ENCODE measurements at regions not wholly inside any gene's neighbourhood (a gene's known extent, or its start where the extent isn't known, plus 50 kb on each side); places are given as distances from the start of the nearest gene placed in this dataset.
"Not testable (repeated sequence)": the region's sequence is repeated elsewhere in the genome, so short reads cannot be mapped to it uniquely, and the experiment has no call there.

DNA sequence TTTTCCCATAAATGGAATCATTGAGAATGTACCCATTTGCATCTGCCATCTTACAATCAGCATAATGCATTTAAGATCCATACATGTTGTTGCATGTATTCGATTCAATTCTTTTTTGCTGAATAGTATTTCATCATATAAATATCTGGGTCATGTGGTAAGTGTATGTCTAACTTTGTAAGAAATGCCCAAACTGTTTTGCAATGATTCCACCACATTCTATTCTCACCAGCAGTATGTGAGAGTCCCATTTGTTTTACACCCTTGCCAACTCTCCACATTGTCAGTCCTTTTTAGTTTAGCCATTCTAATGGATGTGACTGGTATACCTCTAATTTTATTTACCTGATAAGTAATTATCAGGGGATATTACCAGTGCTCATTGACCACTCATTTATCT lies 115.8 kb upstream of the PBX1 start:
- no peak overlapping the region for H3K4me3 ChIP-seq (ENCODE audit: low read length)
- TF ChIP-seq, protein P1, sequence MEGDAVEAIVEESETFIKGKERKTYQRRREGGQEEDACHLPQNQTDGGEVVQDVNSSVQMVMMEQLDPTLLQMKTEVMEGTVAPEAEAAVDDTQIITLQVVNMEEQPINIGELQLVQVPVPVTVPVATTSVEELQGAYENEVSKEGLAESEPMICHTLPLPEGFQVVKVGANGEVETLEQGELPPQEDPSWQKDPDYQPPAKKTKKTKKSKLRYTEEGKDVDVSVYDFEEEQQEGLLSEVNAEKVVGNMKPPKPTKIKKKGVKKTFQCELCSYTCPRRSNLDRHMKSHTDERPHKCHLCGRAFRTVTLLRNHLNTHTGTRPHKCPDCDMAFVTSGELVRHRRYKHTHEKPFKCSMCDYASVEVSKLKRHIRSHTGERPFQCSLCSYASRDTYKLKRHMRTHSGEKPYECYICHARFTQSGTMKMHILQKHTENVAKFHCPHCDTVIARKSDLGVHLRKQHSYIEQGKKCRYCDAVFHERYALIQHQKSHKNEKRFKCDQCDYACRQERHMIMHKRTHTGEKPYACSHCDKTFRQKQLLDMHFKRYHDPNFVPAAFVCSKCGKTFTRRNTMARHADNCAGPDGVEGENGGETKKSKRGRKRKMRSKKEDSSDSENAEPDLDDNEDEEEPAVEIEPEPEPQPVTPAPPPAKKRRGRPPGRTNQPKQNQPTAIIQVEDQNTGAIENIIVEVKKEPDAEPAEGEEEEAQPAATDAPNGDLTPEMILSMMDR (IDR thresholded peaks at IDR 0.05; ENCODE audit: insufficient read depth, low read depth, low read length, missing control alignments), result no peak
- no peak for DNase-seq (ENCODE audit: low read depth)

GRCh38 chr1:164443836-164444235 lies 115.1 kb upstream of the PBX1 start:
- DNase-seq (ENCODE audit: low read depth), result no peak
- H3K4me3 ChIP-seq (ENCODE audit: low read length), result no peak overlapping the region
- TF ChIP-seq, protein P1 (IDR thresholded peaks at IDR 0.05; ENCODE audit: insufficient read depth, low read depth, low read length, missing control alignments), result no peak

DNA sequence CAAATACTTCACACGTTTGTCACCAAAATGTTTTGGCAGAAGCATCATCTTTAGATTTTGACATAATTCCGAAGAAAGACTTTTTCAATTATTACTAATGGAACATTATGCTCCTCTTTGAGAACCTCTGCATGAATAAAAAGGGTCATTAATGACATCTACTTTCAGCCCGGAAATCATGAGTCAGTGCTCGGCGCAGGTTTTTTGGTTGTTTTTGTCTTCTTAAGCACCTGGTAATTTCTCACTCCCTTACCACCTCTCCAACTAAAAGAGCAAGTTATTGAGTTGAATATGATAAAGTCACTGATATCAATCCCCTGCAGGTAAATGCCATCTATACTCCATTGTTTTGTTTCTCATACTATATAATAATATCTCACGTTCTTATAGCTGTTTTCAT lies 113.0 kb upstream of the PBX1 start:
- TF ChIP-seq, protein P1 (IDR thresholded peaks at IDR 0.05; ENCODE audit: insufficient read depth, low read depth, low read length, missing control alignments), result no peak
- H3K4me3 ChIP-seq (ENCODE audit: low read length), result no peak overlapping the region
- no peak for DNase-seq (ENCODE audit: low read depth)

GRCh38 chr1:164452549-164452948 lies 106.4 kb upstream of the PBX1 start:
- DNase-seq (ENCODE audit: low read depth), result no peak
- no peak overlapping the region for H3K4me3 ChIP-seq (ENCODE audit: low read length)
- TF ChIP-seq, protein P1 (IDR thresholded peaks at IDR 0.05; ENCODE audit: insufficient read depth, low read depth, low read length, missing control alignments), result no peak

DNA sequence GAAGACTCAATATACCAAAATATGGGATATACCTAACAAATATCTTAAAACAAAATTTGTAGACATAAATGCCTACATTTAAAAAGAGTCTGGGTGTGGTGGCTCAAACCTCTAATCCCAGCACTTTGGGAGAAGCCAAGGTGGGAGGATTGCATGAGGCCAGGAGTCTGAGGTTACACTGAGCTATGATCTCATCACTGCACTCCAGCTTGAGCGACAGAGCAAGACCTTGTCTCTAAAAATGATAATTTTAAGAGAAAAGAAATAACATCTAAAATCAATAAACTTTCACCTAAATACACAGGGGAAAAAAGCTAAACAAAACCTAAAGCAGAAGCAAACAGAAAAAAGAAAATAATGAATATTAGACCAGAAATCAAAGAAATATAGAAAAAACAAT lies 102.7 kb upstream of the PBX1 start:
- TF ChIP-seq, protein P1 (IDR thresholded peaks at IDR 0.05; ENCODE audit: insufficient read depth, low read depth, low read length, missing control alignments), result no peak
- no peak overlapping the region for H3K4me3 ChIP-seq (ENCODE audit: low read length)
- no peak for DNase-seq (ENCODE audit: low read depth)

GRCh38 chr1:164459176-164459575 lies 99.8 kb upstream of the PBX1 start:
- not testable (repeated sequence) for DNase-seq (ENCODE audit: low read depth)

GRCh38 chr1:164466001-164466421 lies 93.0 kb upstream of the PBX1 start:
- H3K4me3 ChIP-seq (ENCODE audit: low read length), result no peak overlapping the region
- no peak for DNase-seq (ENCODE audit: low read depth)
- TF ChIP-seq, protein P1 (IDR thresholded peaks at IDR 0.05; ENCODE audit: insufficient read depth, low read depth, low read length, missing control alignments), result no peak

More at GRCh38 chr1:164459176-164459575, 99.8 kb upstream of the PBX1 start:
- not testable (repeated sequence) for H3K4me3 ChIP-seq (ENCODE audit: low read length)

Measured in epithelial cell of esophagus (primary cell).